ENCODE measurements at regions not wholly inside any gene's neighbourhood (a gene's known extent, or its start where the extent isn't known, plus 50 kb on each side); places are given as distances from the start of the nearest gene placed in this dataset.
A peak's percentile ranks its signal among the peaks of the same experiment; 100 is the strongest.

DNA sequence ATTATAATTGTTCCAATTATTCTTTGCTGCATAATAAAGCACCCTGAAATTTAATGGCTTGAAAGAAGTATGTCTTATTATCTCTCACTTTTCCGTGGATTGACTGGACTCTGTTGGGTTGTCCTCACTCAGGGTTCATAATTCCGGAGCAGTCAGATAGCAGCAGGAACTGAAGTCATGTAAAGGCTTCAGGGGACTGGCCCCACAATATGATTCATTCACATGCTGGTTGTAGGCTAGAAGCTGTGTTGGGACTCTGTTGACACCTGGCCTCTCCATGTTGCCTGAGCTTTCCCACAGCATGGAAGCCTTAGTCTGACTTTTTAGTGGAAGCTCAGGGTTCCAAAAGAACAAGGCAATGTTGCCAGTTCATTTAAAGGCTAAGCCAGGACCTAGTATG, 367.1 kb upstream of the ADGRL2 start:
- no peak overlapping the region for H3K27ac ChIP-seq
- TF ChIP-seq, protein P1, sequence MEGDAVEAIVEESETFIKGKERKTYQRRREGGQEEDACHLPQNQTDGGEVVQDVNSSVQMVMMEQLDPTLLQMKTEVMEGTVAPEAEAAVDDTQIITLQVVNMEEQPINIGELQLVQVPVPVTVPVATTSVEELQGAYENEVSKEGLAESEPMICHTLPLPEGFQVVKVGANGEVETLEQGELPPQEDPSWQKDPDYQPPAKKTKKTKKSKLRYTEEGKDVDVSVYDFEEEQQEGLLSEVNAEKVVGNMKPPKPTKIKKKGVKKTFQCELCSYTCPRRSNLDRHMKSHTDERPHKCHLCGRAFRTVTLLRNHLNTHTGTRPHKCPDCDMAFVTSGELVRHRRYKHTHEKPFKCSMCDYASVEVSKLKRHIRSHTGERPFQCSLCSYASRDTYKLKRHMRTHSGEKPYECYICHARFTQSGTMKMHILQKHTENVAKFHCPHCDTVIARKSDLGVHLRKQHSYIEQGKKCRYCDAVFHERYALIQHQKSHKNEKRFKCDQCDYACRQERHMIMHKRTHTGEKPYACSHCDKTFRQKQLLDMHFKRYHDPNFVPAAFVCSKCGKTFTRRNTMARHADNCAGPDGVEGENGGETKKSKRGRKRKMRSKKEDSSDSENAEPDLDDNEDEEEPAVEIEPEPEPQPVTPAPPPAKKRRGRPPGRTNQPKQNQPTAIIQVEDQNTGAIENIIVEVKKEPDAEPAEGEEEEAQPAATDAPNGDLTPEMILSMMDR (conservative IDR thresholded peaks at IDR 0.05), result no peak

DNA sequence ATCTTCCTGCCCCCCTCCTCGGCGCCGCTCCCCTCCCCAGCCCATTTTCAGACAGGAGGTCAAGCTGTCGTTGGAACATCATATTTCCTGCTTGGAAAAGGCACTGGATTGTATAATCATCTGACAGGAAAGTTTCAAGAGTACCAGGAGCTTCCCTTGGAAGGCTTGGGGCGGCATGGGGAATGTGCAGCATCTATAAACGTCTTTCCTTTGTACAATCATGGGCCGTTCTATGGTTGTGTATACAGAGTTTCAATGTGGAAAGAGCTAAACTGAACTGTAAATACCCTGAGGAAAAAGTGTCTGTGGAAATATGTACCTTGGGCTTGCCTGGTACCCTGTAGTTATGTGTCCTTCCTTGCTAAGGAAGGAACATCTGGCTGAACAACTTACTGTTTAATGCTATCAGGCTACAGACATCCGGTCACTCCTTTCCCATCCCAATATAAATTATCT, 368.1 kb upstream of the ADGRL2 start:
- no peak overlapping the region; the same call in 1 of the 2 replicates for H3K27ac ChIP-seq
- TF ChIP-seq, protein P1 (conservative IDR thresholded peaks at IDR 0.05), result no peak

DNA sequence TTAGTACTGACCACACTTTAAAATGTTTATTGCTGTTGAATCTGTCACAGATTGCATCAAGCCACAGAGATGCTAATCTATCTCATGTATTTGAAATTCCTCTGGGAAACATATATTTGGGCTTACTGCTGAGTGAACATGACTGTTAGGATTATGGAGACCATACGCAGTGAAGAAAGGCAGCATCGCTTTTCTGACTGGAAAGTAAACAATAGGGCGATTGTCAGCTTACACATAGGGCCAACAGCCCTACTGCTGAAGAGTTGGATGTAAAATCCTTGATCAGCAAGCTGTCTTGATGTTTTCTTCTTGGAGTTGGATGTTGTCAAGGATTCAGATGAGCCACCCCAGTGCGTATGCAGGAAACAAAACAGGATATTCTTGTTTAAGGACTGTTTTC, 368.7 kb upstream of the ADGRL2 start:
- H3K27ac ChIP-seq, result no peak overlapping the region; the same call in 1 of the 2 replicates
- TF ChIP-seq, protein P1 (conservative IDR thresholded peaks at IDR 0.05), result no peak

DNA sequence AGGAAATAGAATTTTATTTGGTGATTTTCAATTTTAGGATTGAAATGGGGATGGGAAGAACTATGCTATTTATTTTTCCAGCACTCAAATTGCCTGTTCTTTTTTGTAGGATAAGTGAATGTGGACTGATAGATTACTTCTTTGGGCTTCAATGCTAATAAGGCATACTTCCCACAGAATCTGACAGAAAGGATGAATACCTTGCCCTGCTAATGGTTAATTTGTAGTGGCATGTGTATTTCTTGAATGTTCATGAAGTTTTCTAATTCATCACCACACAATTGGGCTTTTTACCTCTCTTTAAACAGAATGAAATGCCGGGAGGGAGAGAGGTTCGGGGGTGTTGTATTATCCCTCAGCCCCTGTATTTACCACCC, 369.1 kb upstream of the ADGRL2 start:
- TF ChIP-seq, protein P1 (conservative IDR thresholded peaks at IDR 0.05), result no peak
- no peak overlapping the region; the same call in 1 of the 2 replicates for H3K27ac ChIP-seq

DNA sequence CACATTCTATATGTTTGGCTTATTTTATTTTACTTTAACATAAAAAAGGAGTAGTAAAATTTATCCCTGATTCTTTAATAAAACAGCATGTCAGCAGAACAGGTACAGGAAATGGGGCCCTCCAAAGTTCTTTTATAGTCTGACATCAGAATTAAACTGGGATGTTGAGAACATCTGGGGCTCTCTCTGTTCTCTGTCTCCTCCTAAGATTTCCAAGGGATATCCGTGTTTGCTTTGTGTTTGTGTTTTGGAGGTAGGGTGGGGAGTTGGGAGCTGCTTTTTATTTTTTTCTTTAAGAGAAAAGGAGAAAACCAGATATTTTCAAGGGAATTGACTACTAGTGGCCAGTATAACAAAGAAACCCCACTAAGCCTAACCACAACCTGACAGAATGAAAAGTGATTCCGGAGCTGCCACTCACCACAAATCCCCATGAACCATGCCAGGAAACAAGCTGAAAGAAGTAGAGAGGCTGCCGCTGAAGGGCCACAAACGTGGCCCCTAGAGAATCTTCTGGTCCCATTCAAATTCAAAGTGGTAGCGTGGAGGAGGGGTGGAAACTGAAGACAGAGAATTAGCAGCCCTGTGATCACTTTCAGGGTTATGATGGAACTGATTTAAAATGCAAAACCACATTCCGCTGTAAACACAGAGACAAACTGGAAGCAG, 369.6 kb upstream of the ADGRL2 start:
- TF ChIP-seq, protein P1 (conservative IDR thresholded peaks at IDR 0.05), result no peak
- H3K27ac ChIP-seq, result no peak overlapping the region; the same call in 1 of the 2 replicates

DNA sequence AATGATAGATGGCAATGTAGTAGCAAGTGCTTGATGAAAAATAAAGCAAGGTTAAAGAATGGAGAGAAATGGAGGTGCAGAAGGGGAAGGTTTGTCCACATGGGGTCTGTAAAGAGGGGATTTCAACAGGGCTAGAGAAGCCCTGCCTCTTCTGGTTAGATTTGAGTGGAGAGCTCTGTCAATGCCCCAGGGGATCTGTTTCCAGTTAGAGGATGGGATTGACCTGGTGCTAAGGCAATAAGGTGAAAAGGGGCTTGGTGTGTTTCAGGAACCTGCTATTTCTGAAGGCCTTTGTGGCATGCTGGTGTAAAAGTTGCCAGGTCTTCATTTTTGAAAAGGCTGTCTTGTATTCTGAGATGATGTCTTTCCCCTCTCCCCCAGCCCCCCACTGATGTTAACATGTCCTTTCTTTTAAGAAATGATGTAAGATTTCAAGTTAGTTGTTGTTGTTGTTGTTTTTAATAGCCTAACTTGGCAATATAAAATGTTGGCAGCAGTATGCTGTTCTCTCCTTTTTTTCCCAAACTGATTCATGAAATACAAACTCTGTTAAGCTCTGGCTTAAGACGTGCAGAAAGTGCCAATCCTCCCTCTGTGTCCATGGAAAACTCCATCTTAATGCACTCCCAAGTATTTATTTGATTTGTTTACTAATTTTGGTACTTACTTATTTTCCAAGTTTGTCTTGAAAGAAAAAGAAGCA, 370.3 kb upstream of the ADGRL2 start:
- TF ChIP-seq, protein P1 (conservative IDR thresholded peaks at IDR 0.05), result no peak
- no peak overlapping the region for H3K27ac ChIP-seq

DNA sequence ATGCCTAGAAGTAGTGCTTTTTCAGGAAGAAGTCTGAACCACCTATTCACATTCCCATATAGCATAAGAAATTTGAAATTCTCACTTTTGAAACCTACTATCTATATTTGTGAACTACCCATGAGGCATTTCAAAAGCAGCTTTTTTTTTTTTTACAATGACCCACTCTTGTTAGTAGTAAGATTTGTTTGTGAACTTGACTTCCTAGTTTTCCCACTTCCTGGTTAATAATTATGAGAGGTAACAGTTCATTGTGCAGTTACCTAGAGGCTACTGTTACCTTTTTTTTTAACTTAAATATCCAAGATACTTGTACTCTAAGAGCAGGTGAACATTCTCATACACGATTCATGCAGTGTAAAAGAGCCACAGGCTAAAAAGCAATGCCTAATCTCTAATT, 371.7 kb upstream of the ADGRL2 start:
- TF ChIP-seq, protein P1 (conservative IDR thresholded peaks at IDR 0.05), result no peak
- H3K27ac ChIP-seq, result peak overlapping the region; percentile 4; the same call in 1 of the 2 replicates
